Hepatocyte (in vitro differentiated cells): ENCODE measurements at regions not wholly inside any gene's neighbourhood (a gene's known extent, or its start where the extent isn't known, plus 50 kb on each side); places are given as distances from the start of the nearest gene placed in this dataset.
"Not testable (repeated sequence)": the region's sequence is repeated elsewhere in the genome, so short reads cannot be mapped to it uniquely, and the experiment has no call there.

ENCODE experiments used
- DNase-seq: peaks from one replicate; pipeline ENCODE4 v3.0.0-alpha.2; 2016; ENCODE audit warnings: low spot score
- H2AFZ ChIP-seq: fragments of 200-600 bp; sonication (generic); 2 replicates; pipeline ENCODE4 v1.6.0; 2016; ENCODE audit warnings: antibody characterized with exemption, mild to moderate bottlenecking
- H3K27ac ChIP-seq: fragments of 200-600 bp; sonication (generic); 2 replicates; pipeline ENCODE4 v1.5.1; 2016; ENCODE audit warnings: mild to moderate bottlenecking
- H3K27me3 ChIP-seq: fragments of 200-600 bp; sonication (generic); 2 replicates; pipeline ENCODE4 v1.6.1; 2016
- H3K36me3 ChIP-seq: fragments of 200-600 bp; sonication (generic); replicated peaks from 2 replicates; pipeline ENCODE4 v1.5.1; 2016; ENCODE audit warnings: low read depth; ENCODE audit not compliant: insufficient read depth
- H3K4me1 ChIP-seq: fragments of 200-600 bp; sonication (generic); 2 replicates; pipeline ENCODE4 v1.5.1; 2016; ENCODE audit warnings: mild to moderate bottlenecking, moderate library complexity; ENCODE audit not compliant: insufficient read depth
- H3K4me2 ChIP-seq: fragments of 200-600 bp; sonication (generic); 2 replicates; pipeline ENCODE4 v1.6.0; 2016
- H3K4me3 ChIP-seq: fragments of 200-600 bp; sonication (generic); 2 replicates; pipeline ENCODE4 v1.5.1; 2016; ENCODE audit warnings: mild to moderate bottlenecking
- H3K79me2 ChIP-seq: fragments of 200-600 bp; sonication (generic); 2 replicates; pipeline ENCODE4 v1.6.0; 2017; ENCODE audit warnings: mild to moderate bottlenecking
- H3K9me2 ChIP-seq: fragments of 200-600 bp; sonication (generic); replicated peaks from 2 replicates; pipeline ENCODE4 v1.6.0; 2017; ENCODE audit warnings: mild to moderate bottlenecking; ENCODE audit not compliant: insufficient read depth
- H3K9me3 ChIP-seq: fragments of 200-600 bp; sonication (generic); 2 replicates; pipeline ENCODE4 v1.5.1; 2016; ENCODE audit warnings: low read depth, mild to moderate bottlenecking
- H4K20me1 ChIP-seq: fragments of 200-600 bp; sonication (generic); 2 replicates; pipeline ENCODE4 v1.6.0; 2016; ENCODE audit warnings: mild to moderate bottlenecking; ENCODE audit not compliant: insufficient read depth, poor library complexity, severe bottlenecking
- EZH2 ChIP-seq: fragments of 200-600 bp; sonication (generic); IDR thresholded peaks from 2 replicates; pipeline ENCODE4 v1.6.1; 2016; ENCODE audit warnings: antibody characterized with exemption, mild to moderate bottlenecking, borderline replicate concordance
- EZH2phosphoT487 ChIP-seq: fragments of 200-600 bp; sonication (generic); IDR thresholded peaks from one replicate; pipeline ENCODE4 v1.6.1; 2018; ENCODE audit warnings: antibody characterized with exemption, mild to moderate bottlenecking, low read depth, moderate library complexity; ENCODE audit not compliant: unreplicated experiment, severe bottlenecking
- whole genome bisulfite sequencing: methylation state at CpG from one replicate; pipeline ENCODE4 v1.1.6; 2016; ENCODE audit warnings: low lambda C conversion rate; ENCODE audit errors: missing lambda C conversion rate; 5-methylcytosine and 5-hydroxymethylcytosine counted together
- TF ChIP-seq, protein P1 (sequence below): fragments of 200-600 bp; sonication (generic); IDR thresholded peaks from 2 replicates; pipeline ENCODE4 v1.5.1; 2016; ENCODE audit warnings: antibody characterized with exemption, mild to moderate bottlenecking; ENCODE audit not compliant: poor library complexity

- H3K79me2 ChIP-seq = no peaks in the 10 kb centered on the region
Observed at GRCh38 chr19:28443361-28443760, 769.6 kb downstream of the UQCRFS1 start.

GRCh38 chr19:28437390-28438346, 775.3 kb downstream of the UQCRFS1 start:
- no peaks in the 10 kb centered on the region for H4K20me1 ChIP-seq
- no peaks in the 10 kb centered on the region for H3K9me2 ChIP-seq
- no peaks in the 10 kb centered on the region for H3K36me3 ChIP-seq
- H3K27me3 ChIP-seq = no peaks in the 10 kb centered on the region
- no peak for TF ChIP-seq EZH2phosphoT487
- no peak for DNase-seq
- H3K4me2 ChIP-seq = no peak overlapping the region
- H3K4me1 ChIP-seq = no peaks in the 10 kb centered on the region
- no peaks in the 10 kb centered on the region for H3K9me3 ChIP-seq
- 87% methylated on average over 11 of the region's 11 CpGs for WGBS
- no peak overlapping the region for H2AFZ ChIP-seq
- H3K27ac ChIP-seq = no peak overlapping the region
- no peak overlapping the region for H3K4me3 ChIP-seq
- no peaks in the 10 kb centered on the region for H3K79me2 ChIP-seq

More at GRCh38 chr19:28443361-28443760, 769.6 kb downstream of the UQCRFS1 start:
- Histone ChIP-seq H3K9me2 (no peaks in the 10 kb centered on the region), H4K20me1 (no peaks in the 10 kb centered on the region), H2AFZ (no peak overlapping the region), H3K36me3 (no peaks in the 10 kb centered on the region), H3K9me3 (no peaks in the 10 kb centered on the region), H3K4me1 (no peaks in the 10 kb centered on the region), H3K27ac (no peak overlapping the region), H3K27me3 (no peaks in the 10 kb centered on the region), H3K4me2 (no peak overlapping the region), H3K4me3 (no peak overlapping the region)
- no peak for DNase-seq
- 51% methylated on average over 9 of the region's 9 CpGs for WGBS
- TF ChIP-seq EZH2 (no peak), EZH2phosphoT487 (no peak)
- TF ChIP-seq, protein P1, sequence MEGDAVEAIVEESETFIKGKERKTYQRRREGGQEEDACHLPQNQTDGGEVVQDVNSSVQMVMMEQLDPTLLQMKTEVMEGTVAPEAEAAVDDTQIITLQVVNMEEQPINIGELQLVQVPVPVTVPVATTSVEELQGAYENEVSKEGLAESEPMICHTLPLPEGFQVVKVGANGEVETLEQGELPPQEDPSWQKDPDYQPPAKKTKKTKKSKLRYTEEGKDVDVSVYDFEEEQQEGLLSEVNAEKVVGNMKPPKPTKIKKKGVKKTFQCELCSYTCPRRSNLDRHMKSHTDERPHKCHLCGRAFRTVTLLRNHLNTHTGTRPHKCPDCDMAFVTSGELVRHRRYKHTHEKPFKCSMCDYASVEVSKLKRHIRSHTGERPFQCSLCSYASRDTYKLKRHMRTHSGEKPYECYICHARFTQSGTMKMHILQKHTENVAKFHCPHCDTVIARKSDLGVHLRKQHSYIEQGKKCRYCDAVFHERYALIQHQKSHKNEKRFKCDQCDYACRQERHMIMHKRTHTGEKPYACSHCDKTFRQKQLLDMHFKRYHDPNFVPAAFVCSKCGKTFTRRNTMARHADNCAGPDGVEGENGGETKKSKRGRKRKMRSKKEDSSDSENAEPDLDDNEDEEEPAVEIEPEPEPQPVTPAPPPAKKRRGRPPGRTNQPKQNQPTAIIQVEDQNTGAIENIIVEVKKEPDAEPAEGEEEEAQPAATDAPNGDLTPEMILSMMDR = no peak

- Histone ChIP-seq H3K9me2 (no peaks in the 10 kb centered on the region), H2AFZ (no peak overlapping the region), H3K4me2 (no peak overlapping the region), H3K36me3 (no peaks in the 10 kb centered on the region), H4K20me1 (no peaks in the 10 kb centered on the region), H3K4me1 (no peaks in the 10 kb centered on the region), H3K79me2 (no peaks in the 10 kb centered on the region), H3K4me3 (no peak overlapping the region), H3K27me3 (no peaks in the 10 kb centered on the region), H3K27ac (no peak overlapping the region), H3K9me3 (no peaks in the 10 kb centered on the region)
- 97% methylated on average over 4 of the region's 4 CpGs for WGBS
- no peak for DNase-seq
- no peak for TF ChIP-seq EZH2phosphoT487
- no peak for TF ChIP-seq EZH2
- TF ChIP-seq, protein P1 = no peak
Observed at GRCh38 chr19:28436320-28436719, 776.6 kb downstream of the UQCRFS1 start.

DNA sequence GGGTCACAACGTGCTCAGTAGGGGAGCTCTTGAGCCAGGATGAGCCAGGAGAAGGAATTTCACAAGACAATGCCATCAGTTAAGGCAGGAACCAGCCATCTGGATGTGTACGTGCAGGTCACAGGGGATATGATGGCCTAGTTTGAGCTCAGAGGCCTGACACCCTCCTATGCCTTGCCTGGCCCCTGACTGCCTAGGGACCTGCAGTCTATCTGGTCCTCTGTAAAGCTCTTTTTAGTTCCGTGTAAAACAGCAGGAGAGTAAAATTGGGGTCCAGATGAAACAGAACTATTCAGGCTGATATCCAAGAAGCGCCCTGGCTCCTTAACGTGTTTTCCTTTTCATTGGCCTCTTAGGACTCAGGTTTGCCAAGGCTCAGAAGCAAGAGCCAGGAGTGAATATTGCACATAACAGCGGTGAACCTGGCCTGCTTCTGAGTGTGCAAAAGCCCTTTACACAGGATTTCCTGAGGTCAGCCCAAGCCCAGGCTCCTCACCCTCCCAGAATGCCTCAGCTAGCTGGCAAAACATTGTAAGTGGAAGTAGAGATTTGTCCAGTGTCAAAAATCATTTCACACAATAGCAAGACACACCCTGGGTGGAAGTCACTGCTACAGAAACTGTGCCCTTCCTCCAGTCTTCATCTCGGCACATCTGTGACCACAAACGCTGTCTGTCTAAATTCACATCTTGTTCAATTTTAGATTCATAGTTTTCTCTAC, 777.2 kb downstream of the UQCRFS1 start:
- H3K4me1 ChIP-seq = no peaks in the 10 kb centered on the region
- no peaks in the 10 kb centered on the region for H4K20me1 ChIP-seq
- no peak for DNase-seq
- no peaks in the 10 kb centered on the region for H3K9me3 ChIP-seq
- no peak overlapping the region for H3K4me3 ChIP-seq
- H3K27me3 ChIP-seq = no peaks in the 10 kb centered on the region
- no peaks in the 10 kb centered on the region for H3K9me2 ChIP-seq
- no peak overlapping the region for H3K4me2 ChIP-seq
- no peaks in the 10 kb centered on the region for H3K36me3 ChIP-seq
- no peak overlapping the region for H2AFZ ChIP-seq
- no peak overlapping the region for H3K27ac ChIP-seq
- TF ChIP-seq EZH2 (no peak), EZH2phosphoT487 (no peak)
- TF ChIP-seq, protein P1 = no peak
- 82% methylated on average over 8 of the region's 8 CpGs for WGBS
- H3K79me2 ChIP-seq = no peaks in the 10 kb centered on the region

- not testable (repeated sequence) for H3K4me3 ChIP-seq, DNase-seq, H2AFZ ChIP-seq, H3K9me2 ChIP-seq, H3K4me1 ChIP-seq, H3K4me2 ChIP-seq, H4K20me1 ChIP-seq, H3K36me3 ChIP-seq, H3K9me3 ChIP-seq, H3K27me3 ChIP-seq, H3K27ac ChIP-seq, H3K79me2 ChIP-seq
- 87% methylated on average over 9 of the region's 9 CpGs for WGBS
Observed at GRCh38 chr19:28434794-28435193, 778.2 kb downstream of the UQCRFS1 start.

GRCh38 chr19:28434365-28434764, 778.6 kb downstream of the UQCRFS1 start:
- DNase-seq, H3K36me3 ChIP-seq: not testable (repeated sequence)

More at GRCh38 chr19:28434365-28434764, 778.6 kb downstream of the UQCRFS1 start:
- not testable (repeated sequence) for H3K4me3 ChIP-seq, H3K4me1 ChIP-seq, H3K9me2 ChIP-seq, H3K27ac ChIP-seq, H3K4me2 ChIP-seq, H3K9me3 ChIP-seq, H3K27me3 ChIP-seq, H3K79me2 ChIP-seq, H2AFZ ChIP-seq, H4K20me1 ChIP-seq
- 88% methylated on average over 5 of the region's 5 CpGs for WGBS
